B cell (primary cell): ENCODE measurements at regions not wholly inside any gene's neighbourhood (a gene's known extent, or its start where the extent isn't known, plus 50 kb on each side); places are given as distances from the start of the nearest gene placed in this dataset.

Experiments used
- ATAC-seq: fragments of 200-7000 bp; cut with Tn5 transposase; one replicate; pipeline ENCODE4 v1.10.0; 2021; ENCODE audit warnings: low read depth, mild to moderate bottlenecking, moderate number of reproducible peaks, moderate library complexity
- CTCF ChIA-PET: fragments of 350-600 bp; sonication (Branson Sonifier 250); formaldehyde crosslinking; loops from one replicate; lab custom pipeline; 2021; ENCODE audit warnings: antibody characterized with exemption, inconsistent platforms; lab: Charles Lee
- POLR2A ChIA-PET: fragments of 350-600 bp; sonication (Branson Sonifier 250); formaldehyde crosslinking; loops from one replicate; lab custom pipeline; 2021; ENCODE audit warnings: antibody characterized with exemption; lab: Charles Lee
- DNase-seq: peaks from one replicate; pipeline ENCODE4 v3.0.0; 2013
- H2AFZ ChIP-seq: 2 replicates; pipeline ENCODE4 v1.6.1; 2012; ENCODE audit warnings: mild to moderate bottlenecking, low read depth, low read length; ENCODE audit not compliant: insufficient read depth, poor library complexity, severe bottlenecking
- H3K27ac ChIP-seq, 2 donors: 1 replicate in 1 of 2; 2 replicates in 1 of 2; pipeline ENCODE4 v1.5.1; 2012 to 2013; ENCODE audit warnings: low read length in 2 of 2, mild to moderate bottlenecking in 2 of 2, moderate library complexity in 1 of 2
- H3K27me3 ChIP-seq, 4 experiments: fragments of 200-600 bp in 1 of 4; sonication (generic) in 1 of 4; replicated peaks in 1 of 4; 1 replicate in 2 of 4; 2 replicates in 2 of 4; pipeline versions ENCODE4 v1.6.1 to v1.7.0; 2013 to 2016; ENCODE audit warnings: low read length in 3 of 4, mild to moderate bottlenecking in 2 of 4, mixed read lengths in 1 of 4, moderate library complexity in 1 of 4; ENCODE audit not compliant: insufficient read depth in 4 of 4, control insufficient read depth in 3 of 4; ENCODE audit errors: control extremely low read depth in 1 of 4
- H3K36me3 ChIP-seq, 2 experiments: replicated peaks in 1 of 2; 1 replicate in 1 of 2; 2 replicates in 1 of 2; pipeline versions ENCODE4 v1.6.1 to v1.7.1; 2013; ENCODE audit warnings: low read length in 1 of 2; ENCODE audit not compliant: insufficient read depth in 2 of 2, control insufficient read depth in 1 of 2; ENCODE audit errors: control extremely low read depth in 1 of 2, extremely low read depth in 1 of 2
- H3K4me1 ChIP-seq, 2 donors: fragments of 200-600 bp in 1 of 2; sonication (generic) in 1 of 2; 1 replicate in 1 of 2; 2 replicates in 1 of 2; pipeline versions ENCODE4 v1.5.1 to v1.6.1; 2013 to 2017; ENCODE audit warnings: low read length in 2 of 2; ENCODE audit not compliant: control insufficient read depth in 2 of 2, insufficient read depth in 2 of 2
- H3K4me2 ChIP-seq: replicated peaks from 2 replicates; pipeline ENCODE3; 2012; ENCODE audit warnings: mild to moderate bottlenecking, low read depth, low read length; ENCODE audit not compliant: poor library complexity, severe bottlenecking
- H3K4me3 ChIP-seq, 5 experiments: fragments of 200-600 bp in 1 of 5; sonication (generic) in 1 of 5; 1 replicate in 3 of 5; 2 replicates in 2 of 5; pipeline versions ENCODE4 v1.5.1 to v1.7.0; 2011 to 2016; ENCODE audit warnings: low read length in 4 of 5, mild to moderate bottlenecking in 4 of 5, low read depth in 2 of 5, control low read depth in 1 of 5, moderate library complexity in 1 of 5; ENCODE audit not compliant: insufficient read depth in 1 of 5; ENCODE audit errors: control extremely low read depth in 1 of 5, extremely low read depth in 1 of 5
- H3K79me2 ChIP-seq: fragments of 200-600 bp; sonication (generic); one replicate; pipeline ENCODE4 v1.6.0; 2016; ENCODE audit warnings: low read length; ENCODE audit not compliant: control insufficient read depth, insufficient read depth
- H3K9ac ChIP-seq: fragments of 200-600 bp; sonication (generic); 2 replicates; pipeline ENCODE4 v1.6.1; 2017; ENCODE audit warnings: mild to moderate bottlenecking, low read length, moderate library complexity
- H3K9me3 ChIP-seq, 3 donors: one replicate each; pipeline versions ENCODE4 v1.6.1 to v1.7.1; 2013; ENCODE audit warnings: low read length in 2 of 3; ENCODE audit not compliant: control insufficient read depth in 2 of 3, insufficient read depth in 1 of 3; ENCODE audit errors: control extremely low read depth in 1 of 3
- H4K20me1 ChIP-seq: 2 replicates; pipeline ENCODE4 v1.6.0; 2012; ENCODE audit warnings: mild to moderate bottlenecking, low read length; ENCODE audit not compliant: insufficient read depth, control insufficient read depth, poor library complexity, severe bottlenecking
- H3K27ac Mint-ChIP-seq: one replicate; pipeline ENCODE4 v1.8.0; 2021; ENCODE audit warnings: mixed read lengths
- H3K27me3 Mint-ChIP-seq: one replicate; pipeline ENCODE4 v1.8.0; 2021; ENCODE audit warnings: mixed read lengths
- H3K4me1 Mint-ChIP-seq: one replicate; pipeline ENCODE4 v1.8.0; 2021; ENCODE audit warnings: mixed read lengths
- H3K4me3 Mint-ChIP-seq: one replicate; pipeline ENCODE4 v1.8.0; 2021; ENCODE audit warnings: mixed read lengths
- H3K9me3 Mint-ChIP-seq: one replicate; pipeline ENCODE4 v1.8.0; 2022; ENCODE audit warnings: mixed read lengths; ENCODE audit not compliant: insufficient read depth
- EZH2 ChIP-seq: IDR thresholded peaks from 2 replicates; pipeline ENCODE4 v1.6.1; 2012; ENCODE audit warnings: borderline replicate concordance, low read depth, mild to moderate bottlenecking, moderate library complexity, low read length; ENCODE audit not compliant: insufficient read depth, poor library complexity, severe bottlenecking
- WGBS: methylation state at CpG from one replicate; pipeline ENCODE4 v1.1.5; 2013; ENCODE audit warnings: missing lambda C conversion rate; ENCODE audit not compliant: insufficient coverage; 5-methylcytosine and 5-hydroxymethylcytosine counted together
- intact Hi-C: fragments of 100-400 bp; cut with micrococcal nuclease; formaldehyde crosslinking; loops from one replicate; pipeline ENCODE4 v1.10.0; 2022
- TF ChIP-seq, protein P1 (sequence below): fragments of 200-600 bp; IDR thresholded peaks from one replicate; pipeline ENCODE4 v1.8.0; 2022; ENCODE audit warnings: antibody characterized with exemption, mild to moderate bottlenecking

DNA sequence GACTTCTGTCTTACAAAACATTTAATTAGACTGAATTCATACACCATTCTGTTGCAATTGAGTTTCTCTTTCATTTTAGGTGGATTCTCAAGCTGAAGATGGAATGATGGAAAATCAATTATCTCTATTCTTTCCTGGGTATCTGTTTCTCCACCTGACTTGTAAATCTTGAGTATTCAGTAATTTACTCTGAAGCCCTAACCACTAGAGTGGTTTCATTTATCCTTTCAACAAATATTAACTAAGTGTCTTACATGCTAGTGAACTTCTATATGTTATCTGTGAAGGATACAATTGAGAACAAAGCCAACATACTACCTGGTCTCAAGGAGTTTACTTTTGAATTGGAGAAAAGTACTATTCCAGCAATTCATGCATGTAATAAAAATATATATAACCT is 94.1 kb upstream of the ZNF804A start:
- H3K9ac ChIP-seq, result no peak overlapping the region
- H3K4me2 ChIP-seq, result no peak overlapping the region
- DNase-seq (no peak), ATAC-seq (no peak)
- Mint-ChIP-seq H3K27me3 (no peaks in the 10 kb centered on the region), H3K4me3 (no peak overlapping the region), H3K4me1 (no peaks in the 10 kb centered on the region), H3K9me3 (no peaks in the 10 kb centered on the region), H3K27ac (no peak overlapping the region)
- H3K9me3 ChIP-seq, result no peaks in the 10 kb centered on the region
- no peak overlapping the region for H3K27ac ChIP-seq
- ChIA-PET POLR2A (no interaction called here), CTCF (no interaction called here)
- TF ChIP-seq EZH2, result no peak
- TF ChIP-seq, protein P1, sequence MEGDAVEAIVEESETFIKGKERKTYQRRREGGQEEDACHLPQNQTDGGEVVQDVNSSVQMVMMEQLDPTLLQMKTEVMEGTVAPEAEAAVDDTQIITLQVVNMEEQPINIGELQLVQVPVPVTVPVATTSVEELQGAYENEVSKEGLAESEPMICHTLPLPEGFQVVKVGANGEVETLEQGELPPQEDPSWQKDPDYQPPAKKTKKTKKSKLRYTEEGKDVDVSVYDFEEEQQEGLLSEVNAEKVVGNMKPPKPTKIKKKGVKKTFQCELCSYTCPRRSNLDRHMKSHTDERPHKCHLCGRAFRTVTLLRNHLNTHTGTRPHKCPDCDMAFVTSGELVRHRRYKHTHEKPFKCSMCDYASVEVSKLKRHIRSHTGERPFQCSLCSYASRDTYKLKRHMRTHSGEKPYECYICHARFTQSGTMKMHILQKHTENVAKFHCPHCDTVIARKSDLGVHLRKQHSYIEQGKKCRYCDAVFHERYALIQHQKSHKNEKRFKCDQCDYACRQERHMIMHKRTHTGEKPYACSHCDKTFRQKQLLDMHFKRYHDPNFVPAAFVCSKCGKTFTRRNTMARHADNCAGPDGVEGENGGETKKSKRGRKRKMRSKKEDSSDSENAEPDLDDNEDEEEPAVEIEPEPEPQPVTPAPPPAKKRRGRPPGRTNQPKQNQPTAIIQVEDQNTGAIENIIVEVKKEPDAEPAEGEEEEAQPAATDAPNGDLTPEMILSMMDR, result no peak
- H3K27me3 ChIP-seq, result no peaks in the 10 kb centered on the region
- H3K79me2 ChIP-seq, result no peaks in the 10 kb centered on the region
- intact Hi-C loops, result no loop called here
- H3K36me3 ChIP-seq, result no peaks in the 10 kb centered on the region
- H3K4me3 ChIP-seq, result no peak overlapping the region
- H3K4me1 ChIP-seq, result no peaks in the 10 kb centered on the region
- no peaks in the 10 kb centered on the region for H4K20me1 ChIP-seq
- no peak overlapping the region for H2AFZ ChIP-seq

DNA sequence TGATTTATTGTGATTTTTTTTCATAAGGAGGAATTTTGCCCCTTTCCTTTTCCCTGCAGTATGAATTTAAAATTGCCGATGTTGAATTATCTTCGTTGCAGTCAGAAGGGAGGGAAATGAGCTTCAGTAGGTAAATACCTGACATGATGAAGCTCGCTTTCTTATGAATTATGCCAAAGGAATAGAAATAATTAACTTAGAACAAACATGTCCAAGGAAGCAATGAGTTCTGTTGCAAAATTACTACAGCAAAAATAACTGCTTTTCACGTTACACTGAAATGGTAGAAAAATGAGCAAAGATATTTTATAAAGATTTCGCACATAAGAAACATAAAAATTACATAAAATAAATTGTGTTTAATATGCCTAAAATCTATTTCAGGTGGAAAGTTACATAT is 91.1 kb upstream of the ZNF804A start:
- no peak overlapping the region for H3K27ac Mint-ChIP-seq
- no peak for TF ChIP-seq EZH2
- TF ChIP-seq, protein P1, result no peak
- H3K4me3 Mint-ChIP-seq, result no peak overlapping the region
- Histone ChIP-seq H3K36me3 (no peaks in the 10 kb centered on the region), H3K79me2 (no peaks in the 10 kb centered on the region), H3K27me3 (no peaks in the 10 kb centered on the region), H3K4me3 (no peak overlapping the region), H2AFZ (no peak overlapping the region), H3K27ac (no peak overlapping the region), H3K9me3 (no peaks in the 10 kb centered on the region), H3K4me2 (no peak overlapping the region), H4K20me1 (no peaks in the 10 kb centered on the region), H3K4me1 (no peaks in the 10 kb centered on the region), H3K9ac (no peak overlapping the region)
- H3K4me1 Mint-ChIP-seq, result no peaks in the 10 kb centered on the region
- intact Hi-C loops, result no loop called here
- WGBS, result no CpG with 5 or more reads among the region's 5 CpGs
- H3K9me3 Mint-ChIP-seq, result no peaks in the 10 kb centered on the region
- H3K27me3 Mint-ChIP-seq, result no peaks in the 10 kb centered on the region
- ATAC-seq (no peak), DNase-seq (no peak)
- ChIA-PET POLR2A (no interaction called here), CTCF (no interaction called here)
